ENCODE measurements at regions not wholly inside any gene's neighbourhood (a gene's known extent, or its start where the extent isn't known, plus 50 kb on each side); places are given as distances from the start of the nearest gene placed in this dataset.
"Not testable (repeated sequence)": the region's sequence is repeated elsewhere in the genome, so short reads cannot be mapped to it uniquely, and the experiment has no call there.

- no peak for DNase-seq
Measured at GRCh38 chr13:30816736-30817135, 81.4 kb downstream of the ALOX5AP start.

- no peak for DNase-seq
Measured at GRCh38 chr13:30818323-30818960, 83.1 kb downstream of the ALOX5AP start.

- DNase-seq: no peak
Measured at GRCh38 chr13:30819136-30819888, 84.0 kb downstream of the ALOX5AP start.

GRCh38 chr13:30821421-30821820, 84.7 kb upstream of the MEDAG start:
- no peak for DNase-seq

GRCh38 chr13:30824651-30825050, 81.4 kb upstream of the MEDAG start:
- DNase-seq: no peak

GRCh38 chr13:30826911-30827577, 79.0 kb upstream of the MEDAG start:
- no peak for DNase-seq

GRCh38 chr13:30827578-30827925, 78.5 kb upstream of the MEDAG start:
- DNase-seq: no peak

- DNase-seq: no peak
Measured at GRCh38 chr13:30829145-30829832, 76.8 kb upstream of the MEDAG start.

GRCh38 chr13:30829833-30830637, 76.0 kb upstream of the MEDAG start:
- DNase-seq: no peak

- no peak for DNase-seq
Measured at GRCh38 chr13:30830638-30830965, 75.5 kb upstream of the MEDAG start.

- DNase-seq: no peak
Measured at GRCh38 chr13:30831515-30831914, 74.6 kb upstream of the MEDAG start.

GRCh38 chr13:30832377-30832776, 73.7 kb upstream of the MEDAG start:
- DNase-seq: no peak

GRCh38 chr13:30832845-30833332, 73.2 kb upstream of the MEDAG start:
- peak; percentile 35 for DNase-seq

- no peak for DNase-seq
Measured at GRCh38 chr13:30835442-30835841, 70.6 kb upstream of the MEDAG start.

- no peak for DNase-seq
Measured at GRCh38 chr13:30837227-30838159, 68.6 kb upstream of the MEDAG start.

- DNase-seq: not testable (repeated sequence)
Measured at GRCh38 chr13:30839636-30840035, 66.4 kb upstream of the MEDAG start.

- no peak for DNase-seq
Measured at GRCh38 chr13:30840515-30840914, 65.6 kb upstream of the MEDAG start.

- DNase-seq: no peak
Measured at GRCh38 chr13:30841154-30841553, 64.9 kb upstream of the MEDAG start.

GRCh38 chr13:30843548-30843947, 62.5 kb upstream of the MEDAG start:
- no peak for DNase-seq

- no peak for DNase-seq
Measured at GRCh38 chr13:30844548-30845296, 61.3 kb upstream of the MEDAG start.
